Endothelial cell of umbilical vein (primary cell): ENCODE measurements at regions not wholly inside any gene's neighbourhood (a gene's known extent, or its start where the extent isn't known, plus 50 kb on each side); places are given as distances from the start of the nearest gene placed in this dataset.

Experiments
- EZH2 ChIP-seq: IDR thresholded peaks from 2 replicates; pipeline ENCODE4 v1.6.1; 2012; ENCODE audit warnings: borderline replicate concordance, low read depth, mild to moderate bottlenecking, moderate library complexity, low read length, inconsistent platforms; ENCODE audit not compliant: severe bottlenecking
- FOS ChIP-seq: IDR thresholded peaks from 2 replicates; pipeline ENCODE4 v1.6.1; 2011; ENCODE audit warnings: mild to moderate bottlenecking, low read length, moderate library complexity, borderline replicate concordance; ENCODE audit not compliant: insufficient read depth
- POLR2AphosphoS5 ChIP-seq: IDR thresholded peaks from 2 replicates; pipeline ENCODE4 v1.6.1; 2012; ENCODE audit warnings: low read depth, mild to moderate bottlenecking, control low read depth, low read length, moderate library complexity; ENCODE audit not compliant: insufficient read depth
- TF ChIP-seq, protein P1 (sequence below), 2 donors: IDR thresholded peaks; 1 replicate in 1 of 2; 2 replicates in 1 of 2; pipeline ENCODE4 v1.5.1; 2011; ENCODE audit warnings: low read length in 2 of 2, mild to moderate bottlenecking in 2 of 2, moderate library complexity in 2 of 2, control low read depth in 1 of 2, inconsistent platforms in 1 of 2, low read depth in 1 of 2; ENCODE audit not compliant: insufficient read depth in 1 of 2; ENCODE audit errors: extremely low read depth in 1 of 2

DNA sequence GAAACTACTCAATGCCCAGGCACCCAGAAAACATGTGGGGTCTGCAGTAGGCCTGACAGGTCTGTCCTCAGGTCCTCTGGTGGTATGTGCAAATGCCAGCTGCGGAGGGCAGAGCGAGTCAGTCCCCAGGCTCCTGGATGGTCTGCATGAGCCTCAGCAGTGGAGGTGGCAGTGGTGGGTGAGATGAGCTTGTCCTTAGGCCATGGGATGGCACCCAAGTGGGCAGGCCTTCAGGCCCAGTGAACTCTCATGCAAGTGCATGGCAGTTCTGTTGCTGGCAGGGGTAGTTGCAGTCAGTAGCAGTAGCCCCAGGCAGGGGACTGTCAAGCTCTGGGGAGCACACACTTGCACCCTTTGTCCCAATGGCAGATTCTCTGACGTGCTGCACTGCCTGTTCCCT lies 106.3 kb upstream of the ANXA10 start:
- TF ChIP-seq FOS = no peak
- TF ChIP-seq, protein P1, sequence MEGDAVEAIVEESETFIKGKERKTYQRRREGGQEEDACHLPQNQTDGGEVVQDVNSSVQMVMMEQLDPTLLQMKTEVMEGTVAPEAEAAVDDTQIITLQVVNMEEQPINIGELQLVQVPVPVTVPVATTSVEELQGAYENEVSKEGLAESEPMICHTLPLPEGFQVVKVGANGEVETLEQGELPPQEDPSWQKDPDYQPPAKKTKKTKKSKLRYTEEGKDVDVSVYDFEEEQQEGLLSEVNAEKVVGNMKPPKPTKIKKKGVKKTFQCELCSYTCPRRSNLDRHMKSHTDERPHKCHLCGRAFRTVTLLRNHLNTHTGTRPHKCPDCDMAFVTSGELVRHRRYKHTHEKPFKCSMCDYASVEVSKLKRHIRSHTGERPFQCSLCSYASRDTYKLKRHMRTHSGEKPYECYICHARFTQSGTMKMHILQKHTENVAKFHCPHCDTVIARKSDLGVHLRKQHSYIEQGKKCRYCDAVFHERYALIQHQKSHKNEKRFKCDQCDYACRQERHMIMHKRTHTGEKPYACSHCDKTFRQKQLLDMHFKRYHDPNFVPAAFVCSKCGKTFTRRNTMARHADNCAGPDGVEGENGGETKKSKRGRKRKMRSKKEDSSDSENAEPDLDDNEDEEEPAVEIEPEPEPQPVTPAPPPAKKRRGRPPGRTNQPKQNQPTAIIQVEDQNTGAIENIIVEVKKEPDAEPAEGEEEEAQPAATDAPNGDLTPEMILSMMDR (IDR thresholded peaks at IDR 0.05; ENCODE audit: extremely low read depth in 1 of 2, insufficient read depth in 1 of 2, low read depth in 1 of 2, low read length in 2 of 2) = no peak
- TF ChIP-seq EZH2 = no peak
- TF ChIP-seq POLR2AphosphoS5 = no peak
